Stimulated activated CD4-positive, alpha-beta T cell treated with anti-CD3 and anti-CD28 coated beads, TNF-alpha, amount 100 ng/mL, for 1 hour (primary cell): ENCODE measurements at regions not wholly inside any gene's neighbourhood (a gene's known extent, or its start where the extent isn't known, plus 50 kb on each side); places are given as distances from the start of the nearest gene placed in this dataset.
"Not testable (repeated sequence)": the region's sequence is repeated elsewhere in the genome, so short reads cannot be mapped to it uniquely, and the experiment has no call there.

ENCODE experiments used
- DNase-seq, 3 donors: peaks; one replicate each; pipeline ENCODE4 v3.0.0-alpha.2; 2020; ENCODE audit warnings: low read depth in 3 of 3, low spot score in 1 of 3

- DNase-seq, result no peak
Observed at GRCh38 chr2:192827735-192828134, 633.0 kb upstream of the TMEFF2 start.

- no peak for DNase-seq
Observed at GRCh38 chr2:192814376-192814775, 619.6 kb upstream of the TMEFF2 start.

GRCh38 chr2:192813341-192813740 is 618.6 kb upstream of the TMEFF2 start:
- no peak for DNase-seq

GRCh38 chr2:192809173-192809572 is 614.4 kb upstream of the TMEFF2 start:
- no peak for DNase-seq

- DNase-seq, result no peak
Observed at GRCh38 chr2:192783643-192784042, 588.9 kb upstream of the TMEFF2 start.

- no peak for DNase-seq
Observed at GRCh38 chr2:192775459-192776262, 580.9 kb upstream of the TMEFF2 start.

- no peak for DNase-seq
Observed at GRCh38 chr2:192775011-192775410, 580.3 kb upstream of the TMEFF2 start.

GRCh38 chr2:192773044-192773443 is 578.3 kb upstream of the TMEFF2 start:
- DNase-seq, result no peak

- DNase-seq, result no peak
Observed at GRCh38 chr2:192749611-192750200, 555.0 kb upstream of the TMEFF2 start.

- DNase-seq, result no peak
Observed at GRCh38 chr2:192741889-192742288, 547.2 kb upstream of the TMEFF2 start.

GRCh38 chr2:192735447-192735846 is 540.7 kb upstream of the TMEFF2 start:
- DNase-seq, result no peak

- DNase-seq, result no peak
Observed at GRCh38 chr2:192729369-192729768, 534.6 kb upstream of the TMEFF2 start.

GRCh38 chr2:192725991-192726390 is 531.3 kb upstream of the TMEFF2 start:
- no peak for DNase-seq

GRCh38 chr2:192719629-192720028 is 524.9 kb upstream of the TMEFF2 start:
- no peak for DNase-seq

- no peak for DNase-seq
Observed at GRCh38 chr2:192718340-192718739, 523.6 kb upstream of the TMEFF2 start.

GRCh38 chr2:192700934-192701333 is 506.2 kb upstream of the TMEFF2 start:
- DNase-seq, result no peak

GRCh38 chr2:192697880-192698279 is 503.1 kb upstream of the TMEFF2 start:
- no peak for DNase-seq

GRCh38 chr2:192696857-192697256 is 502.1 kb upstream of the TMEFF2 start:
- DNase-seq, result no peak

GRCh38 chr2:192687015-192687414 is 492.3 kb upstream of the TMEFF2 start:
- no peak for DNase-seq

- not testable (repeated sequence) for DNase-seq
Observed at GRCh38 chr2:192682511-192682910, 487.8 kb upstream of the TMEFF2 start.

GRCh38 chr2:192675681-192676080 is 480.9 kb upstream of the TMEFF2 start:
- no peak for DNase-seq

GRCh38 chr2:192669505-192670091 is 474.9 kb upstream of the TMEFF2 start:
- DNase-seq, result no peak
